ENCODE measurements at regions not wholly inside any gene's neighbourhood (a gene's known extent, or its start where the extent isn't known, plus 50 kb on each side); places are given as distances from the start of the nearest gene placed in this dataset.

GRCh38 chr6:135121434-135121833, 59.7 kb upstream of the MYB start:
- H3K27ac ChIP-seq (ENCODE audit: low read length): no peak overlapping the region
- peaks cover 19% of the 10 kb centered on the region for H3K4me1 ChIP-seq (ENCODE audit: low read length)
- H3K79me2 ChIP-seq (ENCODE audit: low read length): no peaks in the 10 kb centered on the region
- no peak overlapping the region for H2AFZ ChIP-seq (ENCODE audit: low read depth, low read length)
- peaks cover 11% of the 10 kb centered on the region for H3K36me3 ChIP-seq (replicated peaks; ENCODE audit: low read depth, low read length)
- no peaks in the 10 kb centered on the region for H3K27me3 ChIP-seq (ENCODE audit: low read depth, low read length)
- H3K9me3 ChIP-seq (ENCODE audit: insufficient read depth, low read length): no peaks in the 10 kb centered on the region
- no peak overlapping the region for H3K4me3 ChIP-seq (ENCODE audit: low read length)
- H3K4me2 ChIP-seq (ENCODE audit: low read length): no peak overlapping the region
- no peak for TF ChIP-seq CTCF (IDR thresholded peaks at IDR 0.05; ENCODE audit: low read depth, low read length)
- TF ChIP-seq EZH2phosphoT487 (IDR thresholded peaks at IDR 0.05; ENCODE audit: low read depth): no peak
- H4K20me1 ChIP-seq (ENCODE audit: insufficient read depth, low read length): peaks cover 43% of the 10 kb centered on the region
- no peak overlapping the region for H3K9ac ChIP-seq (ENCODE audit: low read length)

- H3K4me3 ChIP-seq (ENCODE audit: low read length): no peak overlapping the region
- H3K9me3 ChIP-seq (ENCODE audit: insufficient read depth, low read length): no peaks in the 10 kb centered on the region
- no peak overlapping the region for H3K27ac ChIP-seq (ENCODE audit: low read length)
- peaks cover 22% of the 10 kb centered on the region for H4K20me1 ChIP-seq (ENCODE audit: insufficient read depth, low read length)
- peaks cover 45% of the 10 kb centered on the region for H3K4me1 ChIP-seq (ENCODE audit: low read length)
- H3K36me3 ChIP-seq (replicated peaks; ENCODE audit: low read depth, low read length): peaks cover 16% of the 10 kb centered on the region
- no peak overlapping the region for H2AFZ ChIP-seq (ENCODE audit: low read depth, low read length)
- peak overlapping the region; percentile 66; the same call in 1 of the 2 replicates for H3K4me2 ChIP-seq (ENCODE audit: low read length)
- TF ChIP-seq CTCF (IDR thresholded peaks at IDR 0.05; ENCODE audit: low read depth, low read length) (no peak), EZH2phosphoT487 (IDR thresholded peaks at IDR 0.05; ENCODE audit: low read depth) (no peak)
- no peaks in the 10 kb centered on the region for H3K27me3 ChIP-seq (ENCODE audit: low read depth, low read length)
- no peak overlapping the region for H3K9ac ChIP-seq (ENCODE audit: low read length)
- no peaks in the 10 kb centered on the region for H3K79me2 ChIP-seq (ENCODE audit: low read length)
These were observed 62.9 kb upstream of the MYB start for GRCh38 chr6:135118134-135118730.

- Histone ChIP-seq H2AFZ (ENCODE audit: low read depth, low read length) (no peak overlapping the region), H4K20me1 (ENCODE audit: insufficient read depth, low read length) (peaks cover 19% of the 10 kb centered on the region), H3K4me3 (ENCODE audit: low read length) (peak overlapping the region; percentile 26), H3K9ac (ENCODE audit: low read length) (no peak overlapping the region), H3K36me3 (replicated peaks; ENCODE audit: low read depth, low read length) (peaks cover 16% of the 10 kb centered on the region), H3K4me1 (ENCODE audit: low read length) (peaks cover 45% of the 10 kb centered on the region), H3K79me2 (ENCODE audit: low read length) (no peaks in the 10 kb centered on the region), H3K27ac (ENCODE audit: low read length) (peak overlapping the region; percentile 32; the same call in 1 of the 2 replicates), H3K4me2 (ENCODE audit: low read length) (peak overlapping the region; percentile 66), H3K9me3 (ENCODE audit: insufficient read depth, low read length) (no peaks in the 10 kb centered on the region), H3K27me3 (ENCODE audit: low read depth, low read length) (no peaks in the 10 kb centered on the region)
- TF ChIP-seq EZH2phosphoT487 (IDR thresholded peaks at IDR 0.05; ENCODE audit: low read depth): no peak
- no peak for TF ChIP-seq CTCF (IDR thresholded peaks at IDR 0.05; ENCODE audit: low read depth, low read length)
These were observed 62.9 kb upstream of the HBS1L start for GRCh38 chr6:135117413-135117968.

- Histone ChIP-seq H3K27me3 (ENCODE audit: low read depth, low read length) (no peaks in the 10 kb centered on the region), H3K79me2 (ENCODE audit: low read length) (no peaks in the 10 kb centered on the region), H3K9ac (ENCODE audit: low read length) (no peak overlapping the region), H3K36me3 (replicated peaks; ENCODE audit: low read depth, low read length) (peaks cover 16% of the 10 kb centered on the region), H3K4me1 (ENCODE audit: low read length) (peaks cover 45% of the 10 kb centered on the region), H3K9me3 (ENCODE audit: insufficient read depth, low read length) (no peaks in the 10 kb centered on the region), H2AFZ (ENCODE audit: low read depth, low read length) (no peak overlapping the region), H4K20me1 (ENCODE audit: insufficient read depth, low read length) (peaks cover 19% of the 10 kb centered on the region), H3K4me3 (ENCODE audit: low read length) (no peak overlapping the region), H3K27ac (ENCODE audit: low read length) (no peak overlapping the region), H3K4me2 (ENCODE audit: low read length) (peak overlapping the region; percentile 66)
- TF ChIP-seq EZH2phosphoT487 (IDR thresholded peaks at IDR 0.05; ENCODE audit: low read depth): no peak
- no peak for TF ChIP-seq CTCF (IDR thresholded peaks at IDR 0.05; ENCODE audit: low read depth, low read length)
These were observed 61.9 kb upstream of the HBS1L start for GRCh38 chr6:135116571-135116970.

Data from OCI-LY3 (cell line).